LoVo (cell line): ENCODE measurements at regions not wholly inside any gene's neighbourhood (a gene's known extent, or its start where the extent isn't known, plus 50 kb on each side); places are given as distances from the start of the nearest gene placed in this dataset.
A peak's percentile ranks its signal among the peaks of the same experiment; 100 is the strongest.

ENCODE experiments used
- DNase-seq: peaks from one replicate; pipeline ENCODE4 v3.0.0-alpha.2; 2016; ENCODE audit warnings: low spot score

DNA sequence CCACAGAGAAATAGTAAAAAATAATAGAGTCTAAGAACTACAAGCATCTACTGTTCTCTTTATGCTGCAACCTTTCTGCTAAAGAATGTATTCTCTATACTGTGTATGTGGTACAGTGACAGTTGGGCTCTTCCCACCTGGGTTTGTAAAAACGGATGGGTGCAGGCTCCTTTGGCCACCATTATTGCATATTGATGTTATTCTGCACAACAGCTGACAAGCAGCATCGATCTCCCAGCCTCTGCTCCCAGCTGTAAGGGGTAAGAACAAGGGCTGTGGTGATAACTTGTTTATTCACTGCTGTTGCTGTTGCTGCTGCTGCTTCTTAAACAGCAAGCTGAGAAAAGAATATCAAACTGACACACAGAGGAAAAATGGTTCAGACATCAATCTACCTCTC lies 56.1 kb downstream of the KCNRG start:
- no peak for DNase-seq

DNA sequence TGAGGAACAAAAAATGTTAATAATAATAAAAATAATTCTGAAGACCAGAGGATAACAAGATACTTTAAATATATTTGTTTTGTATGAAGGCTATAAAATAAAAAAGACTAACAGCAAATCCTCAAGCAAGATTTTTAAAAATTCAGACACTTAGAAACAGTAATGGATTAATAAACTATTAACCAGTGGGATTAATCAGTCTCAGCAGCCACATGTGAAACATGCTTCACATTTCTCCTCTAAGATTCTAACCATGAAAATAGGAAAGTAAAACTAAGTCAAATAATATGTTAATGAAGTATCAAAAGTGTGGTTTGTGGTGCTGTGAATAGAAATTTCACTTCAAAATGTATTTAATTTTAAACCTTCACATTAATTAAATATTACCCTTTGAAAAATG lies 57.4 kb downstream of the KCNRG start:
- no peak for DNase-seq

DNA sequence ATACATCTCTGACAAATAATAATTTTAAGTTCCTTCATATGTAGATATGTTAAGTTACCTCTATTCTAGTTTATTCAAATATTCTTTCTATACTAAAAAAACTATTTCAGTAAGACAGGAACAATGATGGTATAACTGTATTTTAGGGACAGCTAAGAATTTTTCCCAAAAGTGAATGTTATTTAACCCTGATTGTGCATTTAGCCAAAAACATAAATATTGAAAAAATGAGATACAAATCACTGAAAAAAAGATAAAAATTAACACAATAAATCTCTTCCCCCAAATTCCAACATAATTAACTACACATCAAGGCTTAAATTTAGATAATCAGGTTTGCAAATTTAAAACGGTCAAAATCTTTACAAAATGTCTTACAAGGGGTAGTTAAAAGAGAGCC lies 58.1 kb downstream of the KCNRG start:
- DNase-seq = no peak

- no peak for DNase-seq
Measured at GRCh38 chr13:50074843-50075242, 59.6 kb downstream of the KCNRG start.

GRCh38 chr13:50075619-50076097 lies 60.4 kb downstream of the KCNRG start:
- DNase-seq = no peak

DNA sequence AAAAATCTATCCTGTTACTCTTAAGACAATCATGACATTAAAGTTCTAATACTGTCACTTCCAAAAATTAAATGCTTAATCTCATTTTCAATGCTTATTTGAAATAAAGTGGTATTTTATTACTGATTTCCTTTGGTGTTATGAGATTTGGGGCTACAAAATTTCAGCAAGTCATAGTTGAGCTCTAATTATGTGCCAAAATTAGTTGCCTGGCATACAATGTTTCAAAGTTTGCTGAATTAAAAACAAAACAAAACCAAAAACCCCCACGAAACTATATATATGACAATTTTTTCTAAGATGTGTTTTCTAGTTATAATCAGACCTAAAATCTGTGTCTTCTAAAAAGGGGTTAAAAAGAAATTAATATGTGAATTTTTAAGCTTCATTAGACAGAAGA lies 62.2 kb downstream of the KCNRG start:
- DNase-seq = no peak

GRCh38 chr13:50078231-50078894 lies 63.1 kb downstream of the KCNRG start:
- DNase-seq = no peak

- no peak for DNase-seq
Measured at GRCh38 chr13:50078895-50079654, 63.8 kb downstream of the KCNRG start.

DNA sequence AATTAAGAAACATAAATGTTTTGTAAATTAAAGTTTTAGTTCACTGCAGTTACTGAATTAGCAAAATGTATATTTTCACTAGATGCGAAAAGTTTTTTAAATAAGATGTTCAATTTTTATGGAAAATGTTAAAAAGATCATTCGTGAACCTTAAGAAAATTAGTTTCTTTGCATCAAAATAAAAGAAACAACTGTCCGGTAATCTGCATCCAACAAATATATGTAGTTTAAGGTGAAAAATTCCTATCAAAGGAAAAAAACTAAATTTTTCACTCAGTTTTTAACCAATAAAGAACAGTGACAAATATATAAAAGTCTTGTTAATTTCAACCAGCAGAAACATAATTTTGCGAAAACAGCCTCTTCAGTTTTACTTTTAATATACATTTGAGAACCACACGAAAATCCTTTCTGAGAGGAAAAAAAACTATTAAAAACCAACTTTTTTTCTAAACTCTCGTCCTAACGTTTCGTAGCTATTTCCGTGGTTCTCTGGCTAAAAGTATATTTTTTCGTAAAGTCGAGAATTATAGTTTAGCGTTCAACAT lies 64.5 kb downstream of the KCNRG start:
- no peak for DNase-seq

DNA sequence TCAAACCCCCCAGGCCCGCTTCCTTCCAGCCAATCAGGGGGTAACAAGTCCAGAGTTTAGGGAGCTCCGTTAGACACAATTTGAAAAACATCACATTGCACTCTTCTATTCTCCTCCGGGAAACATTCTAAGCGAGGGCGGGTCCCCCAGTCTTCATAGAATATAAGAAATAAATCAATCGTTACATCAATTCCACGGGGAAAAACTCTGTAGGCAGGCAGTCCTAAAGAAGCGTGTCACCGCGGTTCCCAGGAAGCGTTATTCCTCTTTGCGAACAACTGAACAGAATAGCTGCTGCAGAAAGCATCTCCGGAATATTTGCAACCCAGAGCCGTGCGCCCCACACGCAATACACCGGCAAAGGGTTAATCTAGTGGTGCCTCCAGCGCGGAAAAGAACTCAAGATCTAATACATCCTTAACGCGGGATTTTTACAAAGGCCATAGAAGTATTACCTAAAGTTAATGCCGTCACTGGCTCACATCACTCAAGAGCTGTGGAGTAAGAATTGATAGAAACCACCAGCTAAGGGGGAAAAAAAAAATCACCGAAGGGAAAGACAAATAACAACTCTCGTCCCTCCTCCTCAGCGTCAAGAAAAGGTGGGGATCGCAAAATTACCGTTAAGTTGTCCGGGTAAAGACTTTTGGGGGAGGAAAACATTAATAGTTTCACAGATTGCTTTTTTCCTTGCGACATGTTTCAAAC lies 65.1 kb downstream of the KCNRG start:
- peak; percentile 35 for DNase-seq

- DNase-seq = peak; percentile 37
Measured at GRCh38 chr13:50080911-50081678, 65.9 kb downstream of the KCNRG start.

DNA sequence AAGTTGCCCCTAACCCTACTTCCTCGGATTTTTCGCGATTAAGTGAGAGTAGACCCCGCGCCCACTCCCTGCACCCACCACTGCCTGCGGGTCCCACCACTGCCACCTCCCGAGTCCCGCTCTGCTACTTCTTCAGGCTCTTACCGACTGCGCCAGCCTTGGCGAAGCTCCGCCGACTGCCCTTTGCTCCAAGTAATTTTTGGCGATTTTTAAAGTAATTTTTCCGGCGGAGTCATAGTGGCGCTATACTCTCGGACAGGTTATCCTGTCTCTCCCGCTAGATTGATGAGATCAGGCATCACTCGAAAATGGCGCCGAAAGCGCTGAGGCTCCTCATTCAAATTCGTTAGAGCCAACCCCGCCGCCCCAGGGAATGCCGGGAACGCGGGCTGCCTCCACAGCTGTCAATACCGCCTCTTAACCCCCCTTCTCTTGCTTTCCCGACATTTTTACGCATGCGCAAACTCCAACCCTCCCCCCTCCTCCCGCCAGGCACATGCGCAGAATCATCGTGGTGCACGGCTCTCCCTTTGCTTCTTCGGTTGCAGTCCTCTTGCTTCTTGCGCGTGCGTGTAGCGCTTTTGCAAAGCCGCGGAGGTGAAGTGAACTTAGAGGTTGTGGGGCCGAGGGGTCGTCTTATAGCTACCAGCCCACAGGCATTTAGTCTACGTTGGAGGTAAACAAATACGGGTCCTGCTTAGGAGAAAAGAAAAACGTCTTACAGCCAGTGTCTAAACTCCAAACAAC lies 66.6 kb downstream of the KCNRG start:
- DNase-seq = peak; percentile 98

GRCh38 chr13:50082426-50083281 lies 67.4 kb downstream of the KCNRG start:
- peak; percentile 92 for DNase-seq

DNA sequence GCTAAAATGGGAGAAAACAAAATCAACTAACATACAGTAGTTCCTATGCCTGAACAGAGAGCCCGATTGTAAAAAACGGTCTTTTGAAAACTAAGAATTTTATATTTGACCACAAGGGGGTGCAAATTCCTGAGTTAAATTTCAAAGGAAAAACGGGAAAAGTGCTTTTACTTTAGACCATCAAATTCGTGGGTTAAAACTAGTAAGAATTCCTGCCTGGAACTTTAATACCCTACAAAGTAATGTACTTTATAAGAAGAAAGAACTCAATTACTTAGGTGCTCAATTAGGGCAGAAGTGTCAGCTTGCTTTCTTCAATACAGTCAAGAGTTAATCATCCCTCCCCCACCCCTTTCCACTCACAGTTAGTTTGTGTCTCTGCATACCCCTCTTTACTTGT lies 69.8 kb downstream of the KCNRG start:
- DNase-seq = peak; percentile 39

GRCh38 chr13:50089633-50090032 lies 74.4 kb downstream of the KCNRG start:
- no peak for DNase-seq

- DNase-seq = no peak
Measured at GRCh38 chr13:50090211-50090610, 75.0 kb downstream of the KCNRG start.

- no peak for DNase-seq
Measured at GRCh38 chr13:50094615-50095293, 79.5 kb downstream of the KCNRG start.

- DNase-seq = no peak
Measured at GRCh38 chr13:50098693-50099092, 83.4 kb downstream of the KCNRG start.

DNA sequence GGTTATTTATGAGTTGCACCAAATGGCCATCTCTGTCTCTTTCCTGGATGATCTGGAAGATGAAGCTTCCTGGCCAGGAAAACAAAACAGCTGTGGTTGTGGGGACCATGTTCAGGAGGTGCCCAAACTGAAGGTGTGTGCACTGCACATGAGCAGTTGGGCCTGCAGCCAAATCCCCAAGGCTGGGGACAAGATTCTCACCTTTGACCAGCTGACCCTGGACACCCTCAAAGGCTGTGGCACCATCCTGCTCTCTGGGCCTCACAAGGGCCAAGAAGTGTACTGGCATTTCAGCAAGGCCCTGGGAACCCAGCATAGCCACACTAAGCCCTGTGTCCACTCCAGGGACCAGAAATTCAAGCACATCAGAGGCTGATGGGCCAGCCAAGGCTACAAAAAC lies 84.2 kb downstream of the KCNRG start:
- DNase-seq = no peak

DNA sequence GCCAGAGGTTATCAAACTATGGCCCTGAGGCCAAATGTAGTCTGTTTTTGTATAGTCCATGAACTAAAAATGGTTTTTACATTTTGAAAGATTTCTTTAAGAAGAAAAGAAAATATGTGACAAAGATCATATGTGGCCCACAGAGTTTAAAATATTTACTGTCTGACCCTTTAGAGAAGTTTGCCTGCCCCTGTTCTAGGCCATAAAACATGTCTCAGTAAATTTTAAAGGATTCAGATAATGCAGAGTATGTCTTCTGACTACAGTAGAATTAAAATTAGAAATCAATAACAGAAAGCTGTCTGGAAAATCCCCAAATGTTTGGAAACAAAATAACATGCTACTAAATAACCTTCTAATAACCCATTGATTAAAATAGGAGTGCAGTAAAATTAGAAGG lies 86.3 kb downstream of the KCNRG start:
- DNase-seq = no peak
